T-cell (primary cell): ENCODE measurements at regions not wholly inside any gene's neighbourhood (a gene's known extent, or its start where the extent isn't known, plus 50 kb on each side); places are given as distances from the start of the nearest gene placed in this dataset.

Experiments
- ATAC-seq, 4 experiments: fragments of 200-7000 bp in 3 of 4; fragments of 150-1000 bp in 1 of 4; cut with Tn5 transposase; replicated peaks in 1 of 4; 1 replicate in 3 of 4; 2 replicates in 1 of 4; pipeline ENCODE4 v1.10.0; 2021; ENCODE audit warnings: moderate library complexity in 3 of 4, mild to moderate bottlenecking in 2 of 4, moderate number of reproducible peaks in 1 of 4
- CTCF ChIA-PET, 2 donors: fragments of 300-600 bp; sonication (Branson Sonifier 250); formaldehyde crosslinking; loops; one replicate each; lab custom pipeline; 2022; ENCODE audit warnings: antibody characterized with exemption in 2 of 2; lab: Charles Lee
- POLR2A ChIA-PET, 2 donors: fragments of 300-600 bp; sonication (Branson Sonifier 250); formaldehyde crosslinking; loops; one replicate each; lab custom pipeline; 2022; ENCODE audit warnings: antibody characterized with exemption in 2 of 2; lab: Charles Lee
- DNase-seq, 35 experiments: peaks; one replicate each; pipeline versions ENCODE4 v3.0.0 to v3.0.0-alpha.2; 2013 to 2023
- H3K27ac ChIP-seq: one replicate; pipeline ENCODE4 v1.5.1; 2013; ENCODE audit warnings: low read length
- H3K27me3 ChIP-seq, 2 experiments: replicated peaks in 1 of 2; 1 replicate in 1 of 2; 2 replicates in 1 of 2; pipeline versions ENCODE4 v1.6.1 to v1.7.0; 2013; ENCODE audit warnings: low read length in 1 of 2, mixed read lengths in 1 of 2; ENCODE audit not compliant: control insufficient read depth in 2 of 2, insufficient read depth in 2 of 2; ENCODE audit errors: extremely low read depth in 1 of 2
- H3K36me3 ChIP-seq, 2 donors: 1 replicate in 1 of 2; 2 replicates in 1 of 2; pipeline versions ENCODE4 v1.6.1 to v1.7.0; 2013; ENCODE audit warnings: low read length in 1 of 2; ENCODE audit not compliant: control insufficient read depth in 2 of 2, insufficient read depth in 1 of 2; ENCODE audit errors: extremely low read depth in 1 of 2
- H3K4me1 ChIP-seq, 2 experiments: 1 replicate in 1 of 2; 2 replicates in 1 of 2; pipeline versions ENCODE4 v1.6.1 to v1.7.0; 2013; ENCODE audit warnings: low read length in 2 of 2, mixed read lengths in 1 of 2; ENCODE audit not compliant: insufficient read depth in 2 of 2, control insufficient read depth in 1 of 2; ENCODE audit errors: extremely low read depth in 1 of 2
- H3K4me3 ChIP-seq, 2 donors: 1 replicate in 1 of 2; 2 replicates in 1 of 2; pipeline versions ENCODE4 v1.5.1 to v1.7.0; 2013; ENCODE audit warnings: mild to moderate bottlenecking in 2 of 2, low read length in 1 of 2, moderate library complexity in 1 of 2; ENCODE audit not compliant: control insufficient read depth in 1 of 2; ENCODE audit errors: extremely low read depth in 1 of 2
- H3K9me3 ChIP-seq: 2 replicates; pipeline ENCODE4 v1.7.0; 2013
- H3K27ac Mint-ChIP-seq, 2 donors: one replicate each; pipeline ENCODE4 v1.8.0; 2020 to 2021; ENCODE audit warnings: mild to moderate bottlenecking in 2 of 2, mixed read lengths in 2 of 2
- H3K27me3 Mint-ChIP-seq, 2 donors: one replicate each; pipeline ENCODE4 v1.8.0; 2021 to 2022; ENCODE audit warnings: mixed read lengths in 2 of 2
- H3K36me3 Mint-ChIP-seq: one replicate; pipeline ENCODE4 v1.8.0; 2021; ENCODE audit warnings: mixed read lengths
- H3K4me1 Mint-ChIP-seq, 3 donors: one replicate each; pipeline ENCODE4 v1.8.0; 2020 to 2022; ENCODE audit warnings: mixed read lengths in 3 of 3, mild to moderate bottlenecking in 1 of 3
- H3K4me3 Mint-ChIP-seq, 3 donors: one replicate each; pipeline ENCODE4 v1.8.0; 2020 to 2022; ENCODE audit warnings: mild to moderate bottlenecking in 3 of 3, mixed read lengths in 3 of 3, moderate library complexity in 3 of 3
- H3K9me3 Mint-ChIP-seq, 3 donors: one replicate each; pipeline ENCODE4 v1.8.0; 2020 to 2022; ENCODE audit warnings: mixed read lengths in 3 of 3
- WGBS: methylation state at CpG from one replicate; pipeline ENCODE4 v1.1.5; 2013; ENCODE audit warnings: missing lambda C conversion rate; ENCODE audit not compliant: insufficient coverage; 5-methylcytosine and 5-hydroxymethylcytosine counted together

GRCh38 chrX:99752776-99753175, 657.3 kb downstream of the PCDH19 start:
- 57% methylated on average over 1 of the region's 4 CpGs for WGBS
- Histone ChIP-seq H3K27me3 (no peaks in the 10 kb centered on the region), H3K27ac (no peak overlapping the region), H3K36me3 (no peaks in the 10 kb centered on the region), H3K4me3 (no peak overlapping the region), H3K4me1 (no peaks in the 10 kb centered on the region), H3K9me3 (no peaks in the 10 kb centered on the region)
- POLR2A ChIA-PET = no interaction called here
- CTCF ChIA-PET = no interaction called here
- peaks cover 0 to 9% of the 10 kb centered on the region in 2 donors for H3K27me3 Mint-ChIP-seq
- H3K36me3 Mint-ChIP-seq = no peaks in the 10 kb centered on the region
- H3K27ac Mint-ChIP-seq = no peak overlapping the region
- ATAC-seq = no peak
- no peak overlapping the region for H3K4me3 Mint-ChIP-seq
- H3K4me1 Mint-ChIP-seq = no peaks in the 10 kb centered on the region
- peaks cover 0 to 15% (median 0%) of the 10 kb centered on the region in 3 donors for H3K9me3 Mint-ChIP-seq
- DNase-seq = no peak

- Histone ChIP-seq H3K4me1 (no peaks in the 10 kb centered on the region), H3K27me3 (no peaks in the 10 kb centered on the region), H3K27ac (no peak overlapping the region), H3K9me3 (no peaks in the 10 kb centered on the region), H3K4me3 (no peak overlapping the region), H3K36me3 (no peaks in the 10 kb centered on the region)
- Mint-ChIP-seq H3K36me3 (no peaks in the 10 kb centered on the region), H3K9me3 (peaks cover 0 to 5% (median 0%) of the 10 kb centered on the region in 3 donors), H3K27me3 (peaks cover 0 to 13% of the 10 kb centered on the region in 2 donors), H3K4me1 (no peaks in the 10 kb centered on the region), H3K4me3 (no peak overlapping the region), H3K27ac (no peak overlapping the region)
- no peak for ATAC-seq
- ChIA-PET CTCF (no interaction called here), POLR2A (no interaction called here)
- no peak for DNase-seq
- no CpG with 5 or more reads among the region's 1 CpG for WGBS
Observed at GRCh38 chrX:99750721-99751120, 659.4 kb downstream of the PCDH19 start.

- no peaks in the 10 kb centered on the region for H3K36me3 Mint-ChIP-seq
- DNase-seq (no peak), ATAC-seq (no peak)
- POLR2A ChIA-PET = no interaction called here
- no peaks in the 10 kb centered on the region for H3K27me3 ChIP-seq
- H3K27ac Mint-ChIP-seq = no peak overlapping the region
- WGBS = no CpG with 5 or more reads among the region's 3 CpGs
- no peaks in the 10 kb centered on the region for H3K36me3 ChIP-seq
- no peak overlapping the region for H3K27ac ChIP-seq
- peaks cover 0 to 8% of the 10 kb centered on the region in 2 donors for H3K27me3 Mint-ChIP-seq
- H3K4me3 Mint-ChIP-seq = no peak overlapping the region
- no peaks in the 10 kb centered on the region for H3K4me1 ChIP-seq
- H3K4me1 Mint-ChIP-seq = no peaks in the 10 kb centered on the region
- no peaks in the 10 kb centered on the region for H3K9me3 Mint-ChIP-seq
- CTCF ChIA-PET = no interaction called here
- no peaks in the 10 kb centered on the region for H3K9me3 ChIP-seq
- no peak overlapping the region for H3K4me3 ChIP-seq
Observed at GRCh38 chrX:99722094-99722493, 688.0 kb downstream of the PCDH19 start.

GRCh38 chrX:99719140-99719539, 690.9 kb downstream of the PCDH19 start:
- H3K4me1 Mint-ChIP-seq = no peaks in the 10 kb centered on the region
- Histone ChIP-seq H3K4me1 (no peaks in the 10 kb centered on the region), H3K27ac (no peak overlapping the region), H3K36me3 (no peaks in the 10 kb centered on the region), H3K27me3 (no peaks in the 10 kb centered on the region), H3K9me3 (no peaks in the 10 kb centered on the region), H3K4me3 (no peak overlapping the region)
- DNase-seq = no peak
- H3K4me3 Mint-ChIP-seq = no peak overlapping the region
- ChIA-PET POLR2A (no interaction called here), CTCF (interaction anchor here in 1 of 2 donors (0.6 kb wide), 1 partner anchor 306 kb away, joined by 3 read pairs; no protein-coding TSS in a partner anchor)
- ATAC-seq = no peak
- peaks cover 0 to 6% (median 0%) of the 10 kb centered on the region in 3 donors for H3K9me3 Mint-ChIP-seq
- no peak overlapping the region for H3K27ac Mint-ChIP-seq
- WGBS = 86% methylated on average over 2 of the region's 6 CpGs
- no peaks in the 10 kb centered on the region for H3K36me3 Mint-ChIP-seq
- H3K27me3 Mint-ChIP-seq = peaks cover 0 to 12% of the 10 kb centered on the region in 2 donors

- Histone ChIP-seq H3K9me3 (no peaks in the 10 kb centered on the region), H3K4me1 (no peaks in the 10 kb centered on the region), H3K27me3 (no peaks in the 10 kb centered on the region), H3K36me3 (no peaks in the 10 kb centered on the region), H3K4me3 (no peak overlapping the region), H3K27ac (no peak overlapping the region)
- no peaks in the 10 kb centered on the region for H3K36me3 Mint-ChIP-seq
- H3K27ac Mint-ChIP-seq = no peak overlapping the region
- ATAC-seq = no peak
- POLR2A ChIA-PET = no interaction called here
- H3K4me3 Mint-ChIP-seq = no peak overlapping the region
- 25% methylated on average over 1 of the region's 2 CpGs for WGBS
- H3K9me3 Mint-ChIP-seq = peaks cover 0 to 6% (median 0%) of the 10 kb centered on the region in 3 donors
- no peak for DNase-seq
- H3K4me1 Mint-ChIP-seq = no peaks in the 10 kb centered on the region
- H3K27me3 Mint-ChIP-seq = peaks cover 0 to 9% of the 10 kb centered on the region in 2 donors
- CTCF ChIA-PET = no interaction called here
Observed at GRCh38 chrX:99717716-99718115, 692.4 kb downstream of the PCDH19 start.

GRCh38 chrX:99705701-99706100, 704.4 kb downstream of the PCDH19 start:
- no peak overlapping the region for H3K4me3 ChIP-seq
- ATAC-seq (no peak), DNase-seq (no peak)
- H3K9me3 ChIP-seq = no peaks in the 10 kb centered on the region
- Mint-ChIP-seq H3K36me3 (no peaks in the 10 kb centered on the region), H3K27me3 (no peaks in the 10 kb centered on the region), H3K9me3 (no peaks in the 10 kb centered on the region), H3K4me3 (no peak overlapping the region), H3K27ac (no peak overlapping the region), H3K4me1 (no peaks in the 10 kb centered on the region)
- no CpG with 5 or more reads among the region's 4 CpGs for WGBS
- CTCF ChIA-PET = no interaction called here
- POLR2A ChIA-PET = no interaction called here
- H3K27me3 ChIP-seq = no peaks in the 10 kb centered on the region
- H3K4me1 ChIP-seq = no peaks in the 10 kb centered on the region
- H3K27ac ChIP-seq = no peak overlapping the region
- no peaks in the 10 kb centered on the region for H3K36me3 ChIP-seq

GRCh38 chrX:99703473-99703872, 706.6 kb downstream of the PCDH19 start:
- ATAC-seq = no peak
- no peaks in the 10 kb centered on the region for H3K9me3 Mint-ChIP-seq
- Histone ChIP-seq H3K36me3 (no peaks in the 10 kb centered on the region), H3K27ac (no peak overlapping the region), H3K9me3 (no peaks in the 10 kb centered on the region), H3K4me1 (no peaks in the 10 kb centered on the region), H3K4me3 (no peak overlapping the region), H3K27me3 (no peaks in the 10 kb centered on the region)
- CTCF ChIA-PET = no interaction called here
- H3K4me1 Mint-ChIP-seq = no peaks in the 10 kb centered on the region
- no CpG with 5 or more reads among the region's 4 CpGs for WGBS
- DNase-seq = no peak
- POLR2A ChIA-PET = no interaction called here
- H3K27me3 Mint-ChIP-seq = no peaks in the 10 kb centered on the region
- H3K27ac Mint-ChIP-seq = no peak overlapping the region
- no peak overlapping the region for H3K4me3 Mint-ChIP-seq
- no peaks in the 10 kb centered on the region for H3K36me3 Mint-ChIP-seq
